ENCODE measurements at regions not wholly inside any gene's neighbourhood (a gene's known extent, or its start where the extent isn't known, plus 50 kb on each side); places are given as distances from the start of the nearest gene placed in this dataset.

GRCh38 chr1:29786195-29786594 is 549.9 kb downstream of the PTPRU start:
- Histone ChIP-seq H3K4me1 (no peaks in the 10 kb centered on the region), H3K9me3 (no peaks in the 10 kb centered on the region), H3K4me3 (no peak overlapping the region), H3K27me3 (no peaks in the 10 kb centered on the region), H3K36me3 (no peaks in the 10 kb centered on the region), H3K27ac (no peak overlapping the region)
- TF ChIP-seq POLR2A (IDR thresholded peaks at IDR 0.05) (no peak), CTCF (IDR thresholded peaks at IDR 0.05 in 4 of 5, conservative IDR thresholded peaks at IDR 0.05 in 1 of 5) (no peak)
- intact Hi-C loops (cut with DNase I; ENCODE audit: low total_unique reads) (no loop called here), in situ Hi-C loops (cut with MboI; ENCODE audit: low sequenced_read_pairs in 4 of 4) (loop anchor here in 3 of 4 donors (25.0 kb wide), 2 partner anchors 301 to 901 kb away; no protein-coding TSS in a partner anchor)
- DNase-seq (no peak), ATAC-seq (no peak)

- intact Hi-C loops (cut with DNase I; ENCODE audit: low total_unique reads) (no loop called here), in situ Hi-C loops (cut with MboI; ENCODE audit: low sequenced_read_pairs in 4 of 4) (loop anchor here in 3 of 4 donors (25.0 kb wide), 2 partner anchors 302 to 902 kb away; no protein-coding TSS in a partner anchor)
These were observed 549.2 kb downstream of the PTPRU start for GRCh38 chr1:29785554-29785953.

GRCh38 chr1:29785137-29785527 is 548.8 kb downstream of the PTPRU start:
- TF ChIP-seq CTCF (IDR thresholded peaks at IDR 0.05 in 4 of 5, conservative IDR thresholded peaks at IDR 0.05 in 1 of 5), result no peak
- TF ChIP-seq POLR2A (IDR thresholded peaks at IDR 0.05), result no peak
- in situ Hi-C loops (cut with MboI; ENCODE audit: low sequenced_read_pairs in 4 of 4), result loop anchor here in 3 of 4 donors (25.0 kb wide), 2 partner anchors 302 to 902 kb away; no protein-coding TSS in a partner anchor
- H3K4me3 ChIP-seq, result no peak overlapping the region
- no peaks in the 10 kb centered on the region for H3K9me3 ChIP-seq
- H3K4me1 ChIP-seq, result no peaks in the 10 kb centered on the region
- intact Hi-C loops (cut with DNase I; ENCODE audit: low total_unique reads), result no loop called here
- no peaks in the 10 kb centered on the region for H3K36me3 ChIP-seq
- H3K27ac ChIP-seq, result no peak overlapping the region
- ATAC-seq, result no peak
- peaks cover 0 to 7% (median 0%) of the 10 kb centered on the region in 3 donors for H3K27me3 ChIP-seq
- DNase-seq, result no peak

More at GRCh38 chr1:29785554-29785953, 549.2 kb downstream of the PTPRU start:
- no peak overlapping the region for H3K4me3 ChIP-seq
- DNase-seq, result no peak
- no peaks in the 10 kb centered on the region for H3K9me3 ChIP-seq
- TF ChIP-seq CTCF (IDR thresholded peaks at IDR 0.05 in 4 of 5, conservative IDR thresholded peaks at IDR 0.05 in 1 of 5) (no peak), POLR2A (IDR thresholded peaks at IDR 0.05) (no peak)
- H3K27ac ChIP-seq, result no peak overlapping the region
- no peak for ATAC-seq
- no peaks in the 10 kb centered on the region for H3K36me3 ChIP-seq
- peaks cover 0 to 3% (median 0%) of the 10 kb centered on the region in 3 donors for H3K27me3 ChIP-seq
- no peaks in the 10 kb centered on the region for H3K4me1 ChIP-seq

GRCh38 chr1:29784276-29785136 is 548.2 kb downstream of the PTPRU start:
- H3K4me1 ChIP-seq, result no peaks in the 10 kb centered on the region
- H3K36me3 ChIP-seq, result no peaks in the 10 kb centered on the region
- TF ChIP-seq CTCF (IDR thresholded peaks at IDR 0.05 in 4 of 5, conservative IDR thresholded peaks at IDR 0.05 in 1 of 5) (no peak), POLR2A (IDR thresholded peaks at IDR 0.05) (no peak)
- no peaks in the 10 kb centered on the region for H3K9me3 ChIP-seq
- H3K27me3 ChIP-seq, result peaks cover under 1 to 11% (median 6%) of the 10 kb centered on the region in 3 donors
- intact Hi-C loops (cut with DNase I; ENCODE audit: low total_unique reads) (no loop called here), in situ Hi-C loops (cut with MboI; ENCODE audit: low sequenced_read_pairs in 4 of 4) (loop anchor here in 3 of 4 donors (25.0 kb wide), 2 partner anchors 303 to 903 kb away; no protein-coding TSS in a partner anchor)
- no peak overlapping the region for H3K27ac ChIP-seq
- DNase-seq (no peak), ATAC-seq (no peak)
- no peak overlapping the region for H3K4me3 ChIP-seq

Data from gastrocnemius medialis (tissue), 4 donors.